Upper lobe of left lung (tissue), 6 donors: ENCODE measurements at regions not wholly inside any gene's neighbourhood (a gene's known extent, or its start where the extent isn't known, plus 50 kb on each side); places are given as distances from the start of the nearest gene placed in this dataset.
"Not testable (repeated sequence)": the region's sequence is repeated elsewhere in the genome, so short reads cannot be mapped to it uniquely, and the experiment has no call there.

Experiments
- ATAC-seq, 2 donors: fragments of 200-7000 bp; cut with Tn5 transposase; one replicate each; pipeline ENCODE4 v1.9.1; 2022; ENCODE audit warnings: mild to moderate bottlenecking in 2 of 2, moderate library complexity in 2 of 2; ENCODE audit not compliant: low FRiP score in 2 of 2
- DNase-seq, 2 donors: peaks; one replicate each; pipeline ENCODE4 v3.0.0-alpha.2; 2019 to 2020
- H3K27ac ChIP-seq, 4 donors: fragments of 200-600 bp; sonication (generic); one replicate each; pipeline ENCODE4 v1.5.1; 2016 to 2019
- H3K27me3 ChIP-seq, 4 donors: fragments of 200-600 bp; sonication (generic); one replicate each; pipeline ENCODE4 v1.5.1; 2017 to 2019
- H3K36me3 ChIP-seq, 4 donors: fragments of 200-600 bp; sonication (generic); one replicate each; pipeline ENCODE4 v1.5.1; 2016 to 2019
- H3K4me1 ChIP-seq, 4 donors: fragments of 200-600 bp; sonication (generic); one replicate each; pipeline ENCODE4 v1.5.1; 2018 to 2019
- H3K4me3 ChIP-seq, 4 donors: fragments of 200-600 bp; sonication (generic); one replicate each; pipeline ENCODE4 v1.5.1; 2017 to 2019; ENCODE audit warnings: mild to moderate bottlenecking in 2 of 4, moderate library complexity in 1 of 4
- H3K9me3 ChIP-seq, 4 donors: fragments of 200-600 bp; sonication (generic); one replicate each; pipeline ENCODE4 v1.5.1; 2018 to 2019
- CTCF ChIP-seq, 6 experiments: fragments of 450-650 bp in 4 of 6; fragments of 200-600 bp in 2 of 6; sonication (generic) in 2 of 6; IDR thresholded peaks; one replicate each; pipeline ENCODE4 v1.5.1; 2016 to 2019; ENCODE audit warnings: antibody characterized with exemption in 6 of 6
- EP300 ChIP-seq, 4 donors: sonication (generic); formaldehyde crosslinking; IDR thresholded peaks; one replicate each; pipeline ENCODE4 v1.5.1; 2017; ENCODE audit warnings: antibody characterized with exemption in 4 of 4, control low read depth in 2 of 4
- POLR2A ChIP-seq, 4 donors: fragments of 450-650 bp; IDR thresholded peaks; one replicate each; pipeline ENCODE4 v1.5.1; 2016 to 2017; ENCODE audit warnings: antibody characterized with exemption in 4 of 4, mild to moderate bottlenecking in 2 of 4
- POLR2AphosphoS5 ChIP-seq, 2 donors: sonication (generic); formaldehyde crosslinking; IDR thresholded peaks; one replicate each; pipeline ENCODE4 v1.5.1; 2017; ENCODE audit warnings: antibody characterized with exemption in 2 of 2
- WGBS, 2 donors: methylation state at CpG; one replicate each; pipeline ENCODE4 v1.1.5; 2017 to 2018; 5-methylcytosine and 5-hydroxymethylcytosine counted together
- donor health status: DM: no; HTN: no; CAD: no; lungs with moderate emphysema.
- donor health status: DM: no; HTN: yes; CAD: no; lungs with severe emphysema.

DNA sequence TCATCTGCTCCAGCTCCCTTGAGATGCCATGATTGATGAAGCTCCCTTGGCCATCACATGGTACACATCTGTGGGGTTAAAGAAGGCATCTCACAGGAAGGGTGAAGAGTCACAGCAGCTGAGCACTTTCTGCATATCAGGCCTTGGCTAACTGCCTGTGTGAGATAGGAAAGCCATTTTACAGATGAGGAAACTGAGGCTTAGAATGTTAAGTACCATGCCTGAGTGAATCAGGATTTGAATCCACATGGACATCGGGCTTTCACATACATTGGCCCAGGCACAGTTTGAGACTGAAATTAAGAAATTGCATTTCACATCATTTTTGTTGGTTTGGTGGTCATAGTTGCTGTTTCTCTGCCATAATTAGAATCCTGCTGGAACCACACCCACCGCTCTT lies 126.8 kb downstream of the BCL2L11 start:
- Histone ChIP-seq H3K4me3 (no peak overlapping the region), H3K4me1 (no peaks in the 10 kb centered on the region), H3K9me3 (no peaks in the 10 kb centered on the region), H3K27me3 (no peaks in the 10 kb centered on the region), H3K36me3 (no peaks in the 10 kb centered on the region), H3K27ac (no peak overlapping the region)
- TF ChIP-seq CTCF (IDR thresholded peaks at IDR 0.05), result no peak
- no peak for TF ChIP-seq EP300 (IDR thresholded peaks at IDR 0.05)
- ATAC-seq, result no peak
- 96 to 100% methylated on average over 2 of the region's 2 CpGs for WGBS, 2 donors
- DNase-seq, result no peak

GRCh38 chr2:111249806-111250205 lies 129.1 kb downstream of the BCL2L11 start:
- no peaks in the 10 kb centered on the region for H3K9me3 ChIP-seq
- TF ChIP-seq CTCF (IDR thresholded peaks at IDR 0.05) (no peak), EP300 (IDR thresholded peaks at IDR 0.05) (no peak), POLR2AphosphoS5 (IDR thresholded peaks at IDR 0.05) (no peak), POLR2A (IDR thresholded peaks at IDR 0.05) (no peak)
- no peak overlapping the region for H3K27ac ChIP-seq
- no peak overlapping the region for H3K4me3 ChIP-seq
- ATAC-seq (no peak), DNase-seq (no peak)
- no peaks in the 10 kb centered on the region for H3K4me1 ChIP-seq
- H3K27me3 ChIP-seq, result no peaks in the 10 kb centered on the region
- H3K36me3 ChIP-seq, result no peaks in the 10 kb centered on the region

- no peaks in the 10 kb centered on the region for H3K4me1 ChIP-seq
- WGBS, 2 donors, result 75 to 83% methylated on average over 1 of the region's 1 CpG
- H3K27me3 ChIP-seq, result no peaks in the 10 kb centered on the region
- ATAC-seq (no peak), DNase-seq (no peak)
- no peaks in the 10 kb centered on the region for H3K36me3 ChIP-seq
- H3K27ac ChIP-seq, result no peak overlapping the region
- no peaks in the 10 kb centered on the region for H3K9me3 ChIP-seq
- no peak overlapping the region for H3K4me3 ChIP-seq
- TF ChIP-seq CTCF (IDR thresholded peaks at IDR 0.05), result no peak
- TF ChIP-seq EP300 (IDR thresholded peaks at IDR 0.05), result no peak
- no peak for TF ChIP-seq POLR2A (IDR thresholded peaks at IDR 0.05)
- no peak for TF ChIP-seq POLR2AphosphoS5 (IDR thresholded peaks at IDR 0.05)
These were observed 129.8 kb downstream of the BCL2L11 start for GRCh38 chr2:111250448-111251030.

DNA sequence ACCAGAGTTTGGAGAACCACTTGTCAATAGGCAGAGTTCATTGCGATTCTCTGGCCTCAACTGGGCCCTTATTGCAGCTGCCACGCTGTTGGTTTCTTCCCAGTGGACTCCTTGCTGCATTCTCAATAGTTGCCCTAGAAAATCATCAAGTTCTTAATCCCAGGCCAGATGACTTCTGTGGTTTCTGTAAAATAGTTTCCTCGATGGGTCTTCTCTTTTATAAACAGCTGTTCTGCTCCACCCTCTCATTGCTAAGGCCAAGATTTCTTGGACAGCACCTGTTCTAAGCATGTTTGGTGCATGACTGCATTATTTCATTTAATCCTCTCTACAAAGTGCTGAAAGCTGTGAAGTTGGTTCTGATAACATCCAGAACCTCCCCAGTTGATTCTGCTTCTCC lies 131.0 kb downstream of the BCL2L11 start:
- H3K27ac ChIP-seq, result no peak overlapping the region
- no peak for TF ChIP-seq EP300 (IDR thresholded peaks at IDR 0.05)
- TF ChIP-seq CTCF (IDR thresholded peaks at IDR 0.05), result no peak
- TF ChIP-seq POLR2AphosphoS5 (IDR thresholded peaks at IDR 0.05), result no peak
- TF ChIP-seq POLR2A (IDR thresholded peaks at IDR 0.05), result no peak
- no peak overlapping the region for H3K4me3 ChIP-seq
- no peaks in the 10 kb centered on the region for H3K4me1 ChIP-seq
- H3K9me3 ChIP-seq, result no peaks in the 10 kb centered on the region
- no peaks in the 10 kb centered on the region for H3K36me3 ChIP-seq
- no peak for ATAC-seq
- no peaks in the 10 kb centered on the region for H3K27me3 ChIP-seq
- no peak for DNase-seq
- 94 to 95% methylated on average over 3 of the region's 3 CpGs for WGBS, 2 donors

- DNase-seq, result no peak
- no peak for TF ChIP-seq POLR2AphosphoS5 (IDR thresholded peaks at IDR 0.05)
- no peak for TF ChIP-seq EP300 (IDR thresholded peaks at IDR 0.05)
- no peak for TF ChIP-seq CTCF (IDR thresholded peaks at IDR 0.05)
- no peak for TF ChIP-seq POLR2A (IDR thresholded peaks at IDR 0.05)
- no peaks in the 10 kb centered on the region for H3K4me1 ChIP-seq
These were observed 131.7 kb downstream of the BCL2L11 start for GRCh38 chr2:111252436-111252835.

DNA sequence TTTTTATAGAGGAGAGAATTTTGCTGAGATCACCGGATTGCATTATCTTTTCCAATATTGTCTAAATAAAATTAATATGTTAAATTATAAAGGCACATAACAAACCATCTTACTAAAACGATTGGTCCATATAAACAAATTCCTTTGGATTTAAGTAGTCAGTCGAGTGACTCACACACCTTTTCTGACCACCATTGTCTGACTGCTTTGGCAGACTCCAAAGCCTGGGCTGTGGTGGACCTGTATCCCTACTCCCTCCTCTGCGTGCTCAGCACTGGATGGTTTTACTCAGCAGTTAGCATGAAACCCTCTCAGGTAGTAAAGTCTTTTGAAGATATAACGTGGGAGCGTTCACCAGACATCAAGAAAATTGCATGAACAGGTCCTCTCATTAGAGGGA lies 134.2 kb downstream of the BCL2L11 start:
- DNase-seq, H3K27ac ChIP-seq, H3K4me1 ChIP-seq, H3K36me3 ChIP-seq, H3K4me3 ChIP-seq, ATAC-seq, H3K9me3 ChIP-seq, H3K27me3 ChIP-seq: not testable (repeated sequence)
- 94 to 95% methylated on average over 4 of the region's 6 CpGs for WGBS, 2 donors

More at GRCh38 chr2:111252436-111252835, 131.7 kb downstream of the BCL2L11 start:
- no peak overlapping the region for H3K27ac ChIP-seq
- ATAC-seq, result no peak
- H3K4me3 ChIP-seq, result no peak overlapping the region
- H3K36me3 ChIP-seq, result no peaks in the 10 kb centered on the region
- no peaks in the 10 kb centered on the region for H3K9me3 ChIP-seq
- no peaks in the 10 kb centered on the region for H3K27me3 ChIP-seq

DNA sequence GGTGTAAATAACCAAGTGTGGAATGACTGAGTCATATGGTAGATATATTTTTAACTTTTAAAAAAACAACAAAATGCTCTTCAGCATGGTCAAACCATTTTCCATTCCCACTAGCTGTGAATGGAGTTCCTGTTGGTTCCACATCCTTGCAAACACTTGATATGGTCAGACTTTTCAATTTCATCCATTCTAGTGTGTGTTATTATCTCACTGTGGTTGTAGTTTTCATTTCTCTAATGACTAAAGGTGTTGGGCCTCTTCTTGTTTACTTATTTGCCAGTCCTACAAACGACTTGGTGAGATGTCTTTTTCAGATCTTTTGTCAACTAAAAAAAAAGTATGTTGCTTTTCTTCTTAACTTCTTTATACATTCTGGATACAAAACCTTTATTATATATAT lies 135.9 kb downstream of the BCL2L11 start:
- not testable (repeated sequence) for H3K4me3 ChIP-seq, H3K9me3 ChIP-seq, H3K27ac ChIP-seq, H3K36me3 ChIP-seq, ATAC-seq, H3K4me1 ChIP-seq, H3K27me3 ChIP-seq, DNase-seq
- WGBS, 2 donors, result 20% methylated on average over 1 of the region's 1 CpG

DNA sequence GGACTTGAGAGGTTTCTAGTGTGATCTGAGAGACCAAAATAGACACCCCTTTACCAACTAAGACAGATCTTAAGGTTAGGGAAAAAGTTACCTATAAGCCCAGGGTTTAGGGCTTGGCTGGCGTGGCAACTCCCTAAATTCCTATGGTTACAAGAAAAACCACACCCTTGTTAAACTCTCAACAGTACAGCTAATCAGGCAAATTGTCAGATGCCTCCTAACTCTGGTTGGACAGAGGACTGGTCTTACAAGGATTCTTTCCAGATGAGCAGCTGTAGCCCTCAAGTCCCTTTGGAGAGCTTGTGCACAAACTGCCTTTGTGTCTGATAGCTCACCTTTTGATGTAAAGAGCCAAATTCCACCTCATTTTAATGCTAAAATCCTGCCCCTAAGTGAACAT lies 136.9 kb downstream of the BCL2L11 start:
- H3K27me3 ChIP-seq, ATAC-seq, DNase-seq, H3K36me3 ChIP-seq, H3K4me1 ChIP-seq, H3K27ac ChIP-seq, H3K9me3 ChIP-seq, H3K4me3 ChIP-seq: not testable (repeated sequence)
- WGBS, 2 donors, result no CpG with 5 or more reads among the region's 1 CpG
